PC-3 (cell line): ENCODE measurements at regions not wholly inside any gene's neighbourhood (a gene's known extent, or its start where the extent isn't known, plus 50 kb on each side); places are given as distances from the start of the nearest gene placed in this dataset.

Experiments used
- ATAC-seq: fragments of 200-7000 bp; cut with Tn5 transposase; 2 replicates; pipeline ENCODE4 v1.9.1; 2020; ENCODE audit warnings: mild to moderate bottlenecking, moderate library complexity
- BruUV-seq: library from RNA; stranded (reverse); fragments of 400-500 nt; replicated peaks from 2 replicates; lab custom pipeline; 2021; lab: Mats Ljungman, UMichigan
- CTCF ChIA-PET: fragments of 300-600 bp; sonication (Branson Sonifier 250); formaldehyde crosslinking; loops from one replicate; lab custom pipeline; 2022; ENCODE audit warnings: antibody characterized with exemption; lab: Charles Lee
- POLR2A ChIA-PET: fragments of 300-600 bp; sonication (Branson Sonifier 250); formaldehyde crosslinking; loops from one replicate; lab custom pipeline; 2022; ENCODE audit warnings: antibody characterized with exemption; ENCODE audit not compliant: unreplicated experiment; lab: Charles Lee
- DNase-seq: peaks from one replicate; pipeline ENCODE4 v3.0.0-alpha.2; 2015
- H2AFZ ChIP-seq: fragments of 300-600 bp; sonication (generic); 2 replicates; pipeline ENCODE4 v1.6.0; 2016; ENCODE audit warnings: antibody characterized with exemption, low read length
- H3F3A ChIP-seq: fragments of 300-600 bp; sonication (generic); one replicate; pipeline ENCODE4 v1.6.0; 2017; ENCODE audit warnings: antibody characterized with exemption, low read length, control low read depth, mild to moderate bottlenecking; ENCODE audit not compliant: unreplicated experiment
- H3K27ac ChIP-seq: fragments of 300-600 bp; sonication (generic); 2 replicates; pipeline ENCODE4 v1.5.1; 2016; ENCODE audit warnings: mild to moderate bottlenecking, low read length
- H3K27me3 ChIP-seq: fragments of 300-600 bp; sonication (generic); 2 replicates; pipeline ENCODE4 v1.6.1; 2016; ENCODE audit warnings: low read length, mixed read lengths
- H3K36me3 ChIP-seq: fragments of 300-600 bp; sonication (generic); 2 replicates; pipeline ENCODE4 v1.6.1; 2016; ENCODE audit warnings: low read depth, mixed run types, low read length, mixed read lengths
- H3K4me1 ChIP-seq: fragments of 300-600 bp; sonication (generic); 2 replicates; pipeline ENCODE4 v1.5.1; 2016; ENCODE audit warnings: low read length; ENCODE audit not compliant: insufficient read depth
- H3K4me2 ChIP-seq: fragments of 300-600 bp; sonication (generic); 2 replicates; pipeline ENCODE4 v1.6.0; 2016; ENCODE audit warnings: low read length
- H3K4me3 ChIP-seq: fragments of 300-600 bp; sonication (generic); 2 replicates; pipeline ENCODE4 v1.5.1; 2016; ENCODE audit warnings: mild to moderate bottlenecking, low read length, mixed read lengths
- H3K79me2 ChIP-seq: fragments of 300-600 bp; sonication (generic); 2 replicates; pipeline ENCODE4 v1.6.1; 2017; ENCODE audit warnings: low read length, mixed read lengths
- H3K9ac ChIP-seq: fragments of 300-600 bp; sonication (generic); 2 replicates; pipeline ENCODE4 v1.6.0; 2016; ENCODE audit warnings: mild to moderate bottlenecking, low read length
- H3K9me2 ChIP-seq: fragments of 300-600 bp; sonication (generic); replicated peaks from 2 replicates; pipeline ENCODE4 v1.6.1; 2016; ENCODE audit warnings: mixed run types, low read length, mixed read lengths
- H3K9me3 ChIP-seq: fragments of 300-600 bp; sonication (generic); 2 replicates; pipeline ENCODE4 v1.6.1; 2016; ENCODE audit warnings: low read length, mixed read lengths
- H4K20me1 ChIP-seq: fragments of 300-600 bp; sonication (generic); 2 replicates; pipeline ENCODE4 v1.6.1; 2016; ENCODE audit warnings: low read length, mixed read lengths
- EZH2 ChIP-seq: fragments of 300-600 bp; sonication (generic); IDR thresholded peaks from one replicate; pipeline ENCODE4 v1.6.1; 2017; ENCODE audit warnings: antibody characterized with exemption, mild to moderate bottlenecking, low read length; ENCODE audit not compliant: unreplicated experiment
- EZH2phosphoT487 ChIP-seq: fragments of 300-600 bp; sonication (generic); IDR thresholded peaks from 2 replicates; pipeline ENCODE4 v1.6.1; 2018; ENCODE audit warnings: mild to moderate bottlenecking, antibody characterized with exemption, low read length, borderline replicate concordance
- intact Hi-C: fragments of 100-400 bp; cut with micrococcal nuclease; formaldehyde crosslinking; loops from 2 replicates; pipeline ENCODE4 v1.9.0; 2023
- TF ChIP-seq, protein P1 (sequence below): fragments of 300-600 bp; sonication (generic); conservative IDR thresholded peaks from 2 replicates; pipeline ENCODE4 v1.5.1; 2017; ENCODE audit warnings: antibody characterized with exemption, low read depth, mild to moderate bottlenecking, low read length

DNA sequence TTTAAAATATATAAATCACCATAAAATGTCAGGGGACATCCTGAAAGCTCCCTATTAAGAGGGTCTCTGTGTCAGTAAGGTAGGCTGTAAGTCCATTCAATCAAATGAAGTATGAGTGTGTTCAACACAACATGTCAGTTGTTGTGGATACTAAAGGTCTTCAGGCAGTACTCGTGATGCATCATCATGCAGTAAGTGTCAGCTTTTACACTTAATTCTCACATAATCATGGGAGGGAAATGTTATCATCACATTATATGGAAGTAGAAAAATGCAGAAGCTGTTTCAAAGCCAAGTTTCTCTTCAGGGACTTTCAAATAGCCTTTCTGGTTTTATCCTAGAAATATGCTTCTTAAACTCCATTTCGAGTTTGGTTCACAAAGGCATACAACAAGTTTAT lies 477.1 kb upstream of the ID2 start:
- POLR2A ChIA-PET: no interaction called here
- TF ChIP-seq, protein P1, sequence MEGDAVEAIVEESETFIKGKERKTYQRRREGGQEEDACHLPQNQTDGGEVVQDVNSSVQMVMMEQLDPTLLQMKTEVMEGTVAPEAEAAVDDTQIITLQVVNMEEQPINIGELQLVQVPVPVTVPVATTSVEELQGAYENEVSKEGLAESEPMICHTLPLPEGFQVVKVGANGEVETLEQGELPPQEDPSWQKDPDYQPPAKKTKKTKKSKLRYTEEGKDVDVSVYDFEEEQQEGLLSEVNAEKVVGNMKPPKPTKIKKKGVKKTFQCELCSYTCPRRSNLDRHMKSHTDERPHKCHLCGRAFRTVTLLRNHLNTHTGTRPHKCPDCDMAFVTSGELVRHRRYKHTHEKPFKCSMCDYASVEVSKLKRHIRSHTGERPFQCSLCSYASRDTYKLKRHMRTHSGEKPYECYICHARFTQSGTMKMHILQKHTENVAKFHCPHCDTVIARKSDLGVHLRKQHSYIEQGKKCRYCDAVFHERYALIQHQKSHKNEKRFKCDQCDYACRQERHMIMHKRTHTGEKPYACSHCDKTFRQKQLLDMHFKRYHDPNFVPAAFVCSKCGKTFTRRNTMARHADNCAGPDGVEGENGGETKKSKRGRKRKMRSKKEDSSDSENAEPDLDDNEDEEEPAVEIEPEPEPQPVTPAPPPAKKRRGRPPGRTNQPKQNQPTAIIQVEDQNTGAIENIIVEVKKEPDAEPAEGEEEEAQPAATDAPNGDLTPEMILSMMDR: no peak
- TF ChIP-seq EZH2: no peak
- TF ChIP-seq EZH2phosphoT487: no peak
- peaks cover 11% of the 10 kb centered on the region for H3K4me1 ChIP-seq
- H2AFZ ChIP-seq: no peak overlapping the region
- peaks cover 21% of the 10 kb centered on the region for H3K9me3 ChIP-seq
- DNase-seq (no peak), ATAC-seq (no peak)
- BruUV-seq: no TSS peak
- intact Hi-C loops: no loop called here
- H3K4me2 ChIP-seq: no peak overlapping the region
- no peaks in the 10 kb centered on the region for H3K36me3 ChIP-seq
- H3F3A ChIP-seq: no peaks in the 10 kb centered on the region
- H3K27me3 ChIP-seq: no peaks in the 10 kb centered on the region
- H3K9me2 ChIP-seq: no peaks in the 10 kb centered on the region
- no peaks in the 10 kb centered on the region for H4K20me1 ChIP-seq
- CTCF ChIA-PET: no interaction called here
- no peaks in the 10 kb centered on the region for H3K79me2 ChIP-seq
- H3K9ac ChIP-seq: no peak overlapping the region
- H3K4me3 ChIP-seq: no peak overlapping the region
- H3K27ac ChIP-seq: no peak overlapping the region

DNA sequence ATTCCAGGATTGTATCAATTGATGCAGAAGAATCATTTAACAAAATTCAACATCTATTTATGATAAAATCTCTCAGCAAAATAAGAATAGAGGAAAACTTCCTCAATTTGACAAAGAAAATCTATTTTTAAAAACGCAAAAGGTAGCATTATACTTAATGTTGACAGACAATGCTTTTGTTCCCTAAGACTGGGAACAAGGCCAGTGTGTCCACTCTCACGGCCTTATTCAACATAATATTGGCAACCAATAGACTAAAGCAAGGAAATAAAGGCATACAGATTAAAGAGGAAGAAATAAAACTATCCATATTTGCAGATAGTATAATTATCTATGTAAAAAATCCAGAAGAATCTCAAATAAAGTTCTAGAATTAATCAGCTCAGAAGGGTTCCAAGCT lies 472.4 kb upstream of the ID2 start:
- BruUV-seq: no TSS peak
- TF ChIP-seq EZH2: no peak
- no peak for TF ChIP-seq EZH2phosphoT487
- TF ChIP-seq, protein P1: no peak
- intact Hi-C loops: no loop called here
- H3K9me2 ChIP-seq: no peaks in the 10 kb centered on the region
- no peaks in the 10 kb centered on the region for H3K27me3 ChIP-seq
- no peaks in the 10 kb centered on the region for H3F3A ChIP-seq
- H2AFZ ChIP-seq: no peak overlapping the region
- no peak for DNase-seq
- no peak overlapping the region for H3K4me3 ChIP-seq
- ChIA-PET CTCF (interaction anchor here (0.7 kb wide), 1 partner anchor 39 kb away, joined by 4 read pairs; no protein-coding TSS in a partner anchor), POLR2A (no interaction called here)
- H3K9me3 ChIP-seq: peaks cover 30% of the 10 kb centered on the region
- no peak for ATAC-seq
- no peak overlapping the region for H3K9ac ChIP-seq
- no peak overlapping the region for H3K4me2 ChIP-seq
- peaks cover 5% of the 10 kb centered on the region for H3K4me1 ChIP-seq
- no peak overlapping the region for H3K27ac ChIP-seq
- no peaks in the 10 kb centered on the region for H3K79me2 ChIP-seq
- H4K20me1 ChIP-seq: no peaks in the 10 kb centered on the region
- peaks cover 5% of the 10 kb centered on the region; the same call in 1 of the 2 replicates for H3K36me3 ChIP-seq

DNA sequence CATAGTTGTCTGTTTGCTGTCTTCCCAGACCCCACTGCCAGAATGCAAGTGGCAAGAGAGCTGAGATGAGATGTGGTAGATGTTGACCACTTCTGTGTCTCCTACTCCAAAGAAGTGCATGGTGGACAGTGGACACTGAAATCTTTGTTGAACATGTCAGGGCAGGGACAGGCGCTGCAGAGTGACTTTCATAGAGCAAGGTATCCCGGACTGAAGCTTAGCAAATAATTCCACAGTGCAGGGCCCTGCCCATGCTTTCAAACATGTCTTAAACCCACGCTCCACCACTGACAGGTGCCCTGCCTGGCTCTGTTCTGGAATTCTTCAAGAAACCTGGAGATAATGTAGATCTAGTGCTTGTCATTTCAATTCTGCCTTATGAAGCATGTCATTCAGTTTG lies 470.5 kb upstream of the ID2 start:
- Histone ChIP-seq H3K27me3 (no peaks in the 10 kb centered on the region), H3K27ac (no peak overlapping the region), H3K4me1 (peaks cover 5% of the 10 kb centered on the region), H3K36me3 (peaks cover 5% of the 10 kb centered on the region; the same call in 1 of the 2 replicates), H3F3A (no peaks in the 10 kb centered on the region), H3K4me3 (no peak overlapping the region), H3K9me2 (no peaks in the 10 kb centered on the region), H3K9me3 (peaks cover 30% of the 10 kb centered on the region), H3K9ac (no peak overlapping the region), H4K20me1 (no peaks in the 10 kb centered on the region), H2AFZ (no peak overlapping the region), H3K79me2 (no peaks in the 10 kb centered on the region), H3K4me2 (no peak overlapping the region)
- DNase-seq (no peak), ATAC-seq (no peak)
- no peak for TF ChIP-seq EZH2phosphoT487
- TF ChIP-seq EZH2: no peak
- TF ChIP-seq, protein P1: no peak
- ChIA-PET POLR2A (no interaction called here), CTCF (no interaction called here)
- no TSS peak for BruUV-seq
- intact Hi-C loops: no loop called here
